GM19324 (cell line): ENCODE measurements at regions not wholly inside any gene's neighbourhood (a gene's known extent, or its start where the extent isn't known, plus 50 kb on each side); places are given as distances from the start of the nearest gene placed in this dataset.
"Not testable (repeated sequence)": the region's sequence is repeated elsewhere in the genome, so short reads cannot be mapped to it uniquely, and the experiment has no call there.

ENCODE experiments used
- ATAC-seq: cut with Tn5 transposase; IDR thresholded peaks from one replicate; pipeline ENCODE4 v1.9.1; 2021; ENCODE audit warnings: mild to moderate bottlenecking, moderate library complexity; ENCODE audit not compliant: unreplicated experiment, low FRiP score

GRCh38 chr14:71382315-71382714 is 475.1 kb downstream of the PCNX1 start:
- no peak for ATAC-seq

- no peak for ATAC-seq
These were observed 476.3 kb downstream of the PCNX1 start for GRCh38 chr14:71383510-71383909.

GRCh38 chr14:71384007-71384845 is 477.0 kb downstream of the PCNX1 start:
- no peak for ATAC-seq

- no peak for ATAC-seq
These were observed 480.5 kb downstream of the PCNX1 start for GRCh38 chr14:71387753-71388152.

- ATAC-seq = no peak
These were observed 481.1 kb downstream of the PCNX1 start for GRCh38 chr14:71388336-71388735.

- no peak for ATAC-seq
These were observed 481.6 kb downstream of the PCNX1 start for GRCh38 chr14:71388862-71389261.

- no peak for ATAC-seq
These were observed 487.1 kb downstream of the PCNX1 start for GRCh38 chr14:71394386-71394785.

- ATAC-seq = no peak
These were observed 487.9 kb downstream of the PCNX1 start for GRCh38 chr14:71395151-71395604.

- ATAC-seq = no peak
These were observed 488.4 kb downstream of the PCNX1 start for GRCh38 chr14:71395636-71396035.

GRCh38 chr14:71396050-71396677 is 488.9 kb downstream of the PCNX1 start:
- no peak for ATAC-seq

- ATAC-seq = no peak
These were observed 490.1 kb downstream of the PCNX1 start for GRCh38 chr14:71397371-71397770.

- peak; percentile 3 for ATAC-seq
These were observed 491.2 kb downstream of the PCNX1 start for GRCh38 chr14:71398450-71398849.

GRCh38 chr14:71399057-71399487 is 491.8 kb downstream of the PCNX1 start:
- peak; percentile 53 for ATAC-seq

GRCh38 chr14:71400871-71401321 is 493.6 kb downstream of the PCNX1 start:
- no peak for ATAC-seq

GRCh38 chr14:71402415-71402814 is 495.2 kb downstream of the PCNX1 start:
- ATAC-seq = not testable (repeated sequence)

- ATAC-seq = no peak
These were observed 496.4 kb downstream of the PCNX1 start for GRCh38 chr14:71403656-71404055.

GRCh38 chr14:71405676-71406075 is 498.4 kb downstream of the PCNX1 start:
- ATAC-seq = no peak

- ATAC-seq = no peak
These were observed 501.2 kb downstream of the PCNX1 start for GRCh38 chr14:71408362-71409030.

GRCh38 chr14:71410578-71411284 is 503.5 kb downstream of the PCNX1 start:
- ATAC-seq = no peak

- no peak for ATAC-seq
These were observed 504.0 kb downstream of the PCNX1 start for GRCh38 chr14:71411285-71411595.

GRCh38 chr14:71411738-71412137 is 504.5 kb downstream of the PCNX1 start:
- no peak for ATAC-seq
